H1 (cell line): ENCODE measurements at regions not wholly inside any gene's neighbourhood (a gene's known extent, or its start where the extent isn't known, plus 50 kb on each side); places are given as distances from the start of the nearest gene placed in this dataset.

Experiments
- CTCF ChIA-PET: fragments of 300-600 bp; sonication (Branson Sonifier 250); formaldehyde crosslinking; loops from one replicate; lab custom pipeline; 2021; ENCODE audit not compliant: partially characterized antibody; lab: Charles Lee
- POLR2A ChIA-PET: fragments of 300-600 bp; sonication (Branson Sonifier 250); formaldehyde crosslinking; loops from one replicate; lab custom pipeline; 2021; ENCODE audit warnings: inconsistent platforms; ENCODE audit not compliant: partially characterized antibody; lab: Charles Lee
- DNase-seq, 2 experiments: peaks; one replicate each; pipeline versions ENCODE4 v3.0.0 to v3.0.0-alpha.2; 2010 to 2022; ENCODE audit warnings: low spot score in 2 of 2, low read depth in 1 of 2, mixed read lengths in 1 of 2
- FAIRE-seq: peaks from 2 replicates; lab custom pipeline; 2011; peaks lifted over from hg19 to GRCh38; lab: Jason Lieb, UNC
- H2AFZ ChIP-seq: 2 replicates; pipeline ENCODE4 v1.8.1; 2012; ENCODE audit warnings: low read length, inconsistent platforms
- H2AK5ac ChIP-seq: 2 replicates; pipeline ENCODE4 v1.6.1; 2013; ENCODE audit warnings: low read depth, low read length
- H2BK120ac ChIP-seq: replicated peaks from 2 replicates; pipeline ENCODE3; 2013; ENCODE audit warnings: low read depth, low read length, inconsistent platforms
- H2BK12ac ChIP-seq: 2 replicates; pipeline ENCODE4 v1.6.1; 2013; ENCODE audit warnings: low read depth, low read length
- H2BK15ac ChIP-seq: 2 replicates; pipeline ENCODE4 v1.6.1; 2013; ENCODE audit warnings: low read length
- H2BK20ac ChIP-seq: 2 replicates; pipeline ENCODE4 v1.6.1; 2013; ENCODE audit warnings: low read length
- H2BK5ac ChIP-seq: 2 replicates; pipeline ENCODE4 v1.6.1; 2013; ENCODE audit warnings: low read depth, low read length
- H3K14ac ChIP-seq: 2 replicates; pipeline ENCODE4 v1.6.1; 2013; ENCODE audit warnings: inconsistent platforms; ENCODE audit not compliant: insufficient read length
- H3K18ac ChIP-seq: 2 replicates; pipeline ENCODE4 v1.6.1; 2013; ENCODE audit warnings: low read length; ENCODE audit errors: extremely low read depth
- H3K23ac ChIP-seq: 2 replicates; pipeline ENCODE4 v1.6.1; 2013; ENCODE audit warnings: inconsistent platforms; ENCODE audit not compliant: insufficient read length
- H3K23me2 ChIP-seq: 2 replicates; pipeline ENCODE4 v1.6.1; 2013; ENCODE audit warnings: low read depth, low read length
- H3K27ac ChIP-seq: 2 replicates; pipeline ENCODE4 v1.6.1; 2011; ENCODE audit warnings: low read depth, low read length, inconsistent platforms
- H3K27me3 ChIP-seq, 4 experiments: replicated peaks in 1 of 4; 1 replicate in 1 of 4; 2 replicates in 3 of 4; pipeline versions ENCODE4 v1.6.1 to v1.8.1; 2011 to 2013; ENCODE audit warnings: low read length in 3 of 4, mild to moderate bottlenecking in 3 of 4, inconsistent platforms in 2 of 4, mixed read lengths in 2 of 4, moderate library complexity in 1 of 4; ENCODE audit not compliant: control insufficient read depth in 3 of 4, insufficient read depth in 3 of 4; ENCODE audit errors: extremely low read depth in 1 of 4
- H3K36me3 ChIP-seq, 4 experiments: 2 replicates each; pipeline versions ENCODE4 v1.6.1 to v1.8.1; 2011 to 2013; ENCODE audit warnings: mild to moderate bottlenecking in 4 of 4, low read length in 3 of 4, moderate library complexity in 2 of 4, control low read depth in 1 of 4, inconsistent platforms in 1 of 4; ENCODE audit not compliant: insufficient read depth in 4 of 4, control insufficient read depth in 2 of 4
- H3K4ac ChIP-seq: replicated peaks from 2 replicates; pipeline ENCODE3; 2013; ENCODE audit warnings: low read length, low read depth, mixed read lengths, inconsistent platforms; ENCODE audit not compliant: insufficient read length
- H3K4me1 ChIP-seq, 4 experiments: replicated peaks in 1 of 4; 1 replicate in 1 of 4; 2 replicates in 3 of 4; pipeline versions ENCODE4 v1.6.1 to v1.8.1; 2011 to 2013; ENCODE audit warnings: low read length in 3 of 4, inconsistent platforms in 2 of 4, mixed read lengths in 1 of 4; ENCODE audit not compliant: insufficient read depth in 4 of 4, control insufficient read depth in 3 of 4
- H3K4me2 ChIP-seq, 2 experiments: 2 replicates each; pipeline versions ENCODE4 v1.6.1 to v1.8.1; 2011 to 2013; ENCODE audit warnings: low read depth in 2 of 2, low read length in 2 of 2, control low read depth in 1 of 2, inconsistent platforms in 1 of 2, mild to moderate bottlenecking in 1 of 2; ENCODE audit not compliant: insufficient read depth in 1 of 2
- H3K4me3 ChIP-seq, 4 experiments: fragments of 200-600, 300-600 bp in 1 of 4; sonication (generic), shearing (Covaris generic), sonication (Bioruptor Twin) in 1 of 4; 2 replicates each; pipeline versions ENCODE4 v1.5.1 to v1.8.1; 2011 to 2016; ENCODE audit warnings: low read length in 4 of 4, low read depth in 3 of 4, control low read depth in 2 of 4, inconsistent platforms in 2 of 4, mild to moderate bottlenecking in 2 of 4, mixed read lengths in 1 of 4, moderate library complexity in 1 of 4; ENCODE audit not compliant: insufficient read depth in 2 of 4; ENCODE audit errors: extremely low read depth in 1 of 4
- H3K56ac ChIP-seq: replicated peaks from 2 replicates; pipeline ENCODE3; 2013; ENCODE audit warnings: low read depth, mild to moderate bottlenecking, mixed read lengths, low read length, inconsistent platforms; ENCODE audit not compliant: insufficient read length
- H3K79me1 ChIP-seq: 2 replicates; pipeline ENCODE4 v1.6.1; 2013; ENCODE audit warnings: low read depth, low read length, control low read depth
- H3K79me2 ChIP-seq, 2 experiments: 2 replicates each; pipeline versions ENCODE4 v1.6.1 to v1.8.1; 2012 to 2013; ENCODE audit warnings: low read length in 2 of 2, mild to moderate bottlenecking in 2 of 2, inconsistent platforms in 1 of 2; ENCODE audit not compliant: insufficient read depth in 2 of 2, control insufficient read depth in 1 of 2
- H3K9ac ChIP-seq, 4 experiments: replicated peaks in 1 of 4; 1 replicate in 1 of 4; 2 replicates in 3 of 4; pipeline versions ENCODE4 v1.6.1 to v1.8.1; 2011 to 2013; ENCODE audit warnings: low read depth in 3 of 4, low read length in 3 of 4, control low read depth in 2 of 4, mild to moderate bottlenecking in 2 of 4, moderate library complexity in 2 of 4, inconsistent platforms in 1 of 4; ENCODE audit errors: extremely low read depth in 1 of 4
- H3K9me3 ChIP-seq, 2 experiments: 2 replicates each; pipeline versions ENCODE4 v1.6.1 to v1.8.1; 2012 to 2013; ENCODE audit warnings: mild to moderate bottlenecking in 2 of 2, moderate library complexity in 2 of 2, control low read depth in 1 of 2, inconsistent platforms in 1 of 2, low read depth in 1 of 2, low read length in 1 of 2, mixed read lengths in 1 of 2; ENCODE audit not compliant: insufficient read depth in 2 of 2
- H4K20me1 ChIP-seq, 2 experiments: replicated peaks in 1 of 2; 2 replicates each; pipeline versions ENCODE3 to v1.8.1; 2011 to 2013; ENCODE audit warnings: inconsistent platforms in 2 of 2, low read length in 2 of 2, mild to moderate bottlenecking in 1 of 2; ENCODE audit not compliant: insufficient read depth in 2 of 2, control insufficient read depth in 1 of 2
- H4K5ac ChIP-seq: 2 replicates; pipeline ENCODE4 v1.6.1; 2013; ENCODE audit warnings: low read length, low read depth, mixed read lengths, inconsistent platforms; ENCODE audit not compliant: insufficient read length
- H4K8ac ChIP-seq: 2 replicates; pipeline ENCODE4 v1.8.0; 2013; ENCODE audit warnings: mild to moderate bottlenecking, moderate library complexity, low read length, inconsistent platforms; ENCODE audit not compliant: insufficient read depth; ENCODE audit errors: extremely low read depth
- H4K91ac ChIP-seq: replicated peaks from 2 replicates; pipeline ENCODE3; 2013; ENCODE audit warnings: low read length, mixed read lengths, inconsistent platforms; ENCODE audit not compliant: insufficient read length
- BRCA1 ChIP-seq: IDR thresholded peaks from 2 replicates; pipeline ENCODE4 v1.6.1; 2012; ENCODE audit warnings: low read depth, low read length, improper control_type of control experiment
- EZH2 ChIP-seq: fragments of 200-600 bp; sonication (generic); IDR thresholded peaks from 2 replicates; pipeline ENCODE4 v1.7.1; 2012; ENCODE audit warnings: low read depth, mild to moderate bottlenecking, moderate library complexity, low read length, inconsistent platforms; ENCODE audit not compliant: severe bottlenecking
- GABPA ChIP-seq: IDR thresholded peaks from 2 replicates; pipeline ENCODE4 v1.6.1; 2011; ENCODE audit warnings: mild to moderate bottlenecking, low read length, moderate library complexity, borderline replicate concordance; ENCODE audit not compliant: insufficient read depth
- HDAC6 ChIP-seq: IDR thresholded peaks from one replicate; pipeline ENCODE4 v1.7.1; 2012; ENCODE audit warnings: low read depth, mild to moderate bottlenecking, inconsistent platforms, low read length, moderate library complexity
- KDM4A ChIP-seq: IDR thresholded peaks from one replicate; pipeline ENCODE4 v1.7.1; 2012; ENCODE audit warnings: low read depth, mild to moderate bottlenecking, moderate library complexity, low read length, inconsistent platforms; ENCODE audit not compliant: severe bottlenecking
- TEAD4 ChIP-seq: IDR thresholded peaks from 2 replicates; pipeline ENCODE4 v1.6.1; 2012; ENCODE audit warnings: low read depth, low read length, inconsistent platforms, mixed read lengths
- WGBS, 2 experiments: shearing (Covaris generic) in 1 of 2; methylation state at CpG; one replicate each; pipeline versions ENCODE4 v1.1.6 to v1.1.7; 2013 to 2015; ENCODE audit warnings: low lambda C conversion rate in 2 of 2, mixed read lengths in 2 of 2, inconsistent platforms in 1 of 2, low coverage in 1 of 2, missing lambda C conversion rate in 1 of 2; ENCODE audit not compliant: insufficient replicate concordance in 2 of 2, insufficient coverage in 1 of 2, insufficient read length in 1 of 2; ENCODE audit errors: extremely low coverage in 1 of 2, missing lambda C conversion rate in 1 of 2; 5-methylcytosine and 5-hydroxymethylcytosine counted together

- Histone ChIP-seq H4K5ac (no peak overlapping the region), H3K18ac (no peak overlapping the region), H4K20me1 (no peaks in the 10 kb centered on the region), H3K79me1 (no peaks in the 10 kb centered on the region), H4K8ac (no peak overlapping the region), H2BK120ac (no peak overlapping the region), H2AK5ac (no peak overlapping the region), H4K91ac (no peak overlapping the region), H2BK15ac (no peak overlapping the region), H3K56ac (no peak overlapping the region), H3K23ac (no peak overlapping the region), H3K14ac (no peak overlapping the region), H3K9me3 (no peaks in the 10 kb centered on the region), H3K79me2 (no peaks in the 10 kb centered on the region), H3K27me3 (no peaks in the 10 kb centered on the region), H3K4ac (no peak overlapping the region), H2BK12ac (no peak overlapping the region), H3K4me3 (no peak overlapping the region), H2BK5ac (no peak overlapping the region), H3K27ac (no peak overlapping the region), H3K36me3 (no peaks in the 10 kb centered on the region), H3K4me2 (no peak overlapping the region), H3K4me1 (0 out of 7 replicates have a peak, but pooled peaks cover 0 to 2% (median 0%) of the 10 kb centered on the region in 4 experiments), H2BK20ac (no peak overlapping the region), H3K9ac (no peak overlapping the region), H3K23me2 (no peaks in the 10 kb centered on the region), H2AFZ (no peak overlapping the region)
- ChIA-PET CTCF (interaction anchor here (0.6 kb wide), 1 partner anchor 980 kb away, joined by 3 read pairs; no protein-coding TSS in a partner anchor), POLR2A (no interaction called here)
- TF ChIP-seq TEAD4 (no peak), KDM4A (no peak), HDAC6 (no peak), EZH2 (no peak), BRCA1 (no peak), GABPA (no peak)
- FAIRE-seq (no peak), DNase-seq (no peak)
- 95% methylated on average over 3 of the region's 3 CpGs; no CpG with 5 or more reads in 1 of the 2 experiments for WGBS, 2 experiments
Observed at GRCh38 chr1:237981223-237981622, 90.5 kb upstream of the ZP4 start.
